RWPE2 (cell line): ENCODE measurements at regions not wholly inside any gene's neighbourhood (a gene's known extent, or its start where the extent isn't known, plus 50 kb on each side); places are given as distances from the start of the nearest gene placed in this dataset.

Source experiments
- ATAC-seq: fragments of 200-7000 bp; cut with Tn5 transposase; 3 replicates; pipeline ENCODE4 v1.9.1; 2021; ENCODE audit warnings: low read depth
- DNase-seq: peaks from one replicate; pipeline ENCODE4 v3.0.0-alpha.2; 2020; ENCODE audit warnings: low spot score
- H3K27ac ChIP-seq: fragments of 450-650 bp; 2 replicates; pipeline ENCODE4 v1.5.1; 2017; ENCODE audit warnings: mild to moderate bottlenecking; ENCODE audit not compliant: poor library complexity, severe bottlenecking
- H3K27me3 ChIP-seq: fragments of 250-450 bp; sonication (Bioruptor Pico); 2 replicates; pipeline ENCODE4 v1.5.1; 2021; ENCODE audit warnings: mild to moderate bottlenecking, moderate library complexity; ENCODE audit not compliant: insufficient read depth, poor library complexity, severe bottlenecking
- H3K36me3 ChIP-seq: fragments of 250-450 bp; sonication (Bioruptor Pico); 2 replicates; pipeline ENCODE4 v1.5.1; 2020; ENCODE audit warnings: low read depth, mild to moderate bottlenecking, moderate library complexity
- H3K4me1 ChIP-seq: fragments of 250-450 bp; sonication (Bioruptor Pico); 2 replicates; pipeline ENCODE4 v1.5.1; 2021; ENCODE audit warnings: mild to moderate bottlenecking, moderate library complexity; ENCODE audit not compliant: insufficient read depth, poor library complexity, severe bottlenecking
- H3K4me3 ChIP-seq: fragments of 250-450 bp; sonication (Bioruptor Pico); 2 replicates; pipeline ENCODE4 v1.5.1; 2021; ENCODE audit warnings: mild to moderate bottlenecking, moderate library complexity; ENCODE audit not compliant: severe bottlenecking
- H3K9me3 ChIP-seq: fragments of 250-450 bp; sonication (Bioruptor Pico); 2 replicates; pipeline ENCODE4 v1.5.1; 2021; ENCODE audit warnings: mild to moderate bottlenecking, moderate library complexity; ENCODE audit not compliant: severe bottlenecking
- TF ChIP-seq, protein P1 (sequence below): fragments of 450-650 bp; IDR thresholded peaks from one replicate; pipeline ENCODE4 v1.5.1; 2017; ENCODE audit warnings: mild to moderate bottlenecking, moderate library complexity; ENCODE audit not compliant: poor library complexity, severe bottlenecking

DNA sequence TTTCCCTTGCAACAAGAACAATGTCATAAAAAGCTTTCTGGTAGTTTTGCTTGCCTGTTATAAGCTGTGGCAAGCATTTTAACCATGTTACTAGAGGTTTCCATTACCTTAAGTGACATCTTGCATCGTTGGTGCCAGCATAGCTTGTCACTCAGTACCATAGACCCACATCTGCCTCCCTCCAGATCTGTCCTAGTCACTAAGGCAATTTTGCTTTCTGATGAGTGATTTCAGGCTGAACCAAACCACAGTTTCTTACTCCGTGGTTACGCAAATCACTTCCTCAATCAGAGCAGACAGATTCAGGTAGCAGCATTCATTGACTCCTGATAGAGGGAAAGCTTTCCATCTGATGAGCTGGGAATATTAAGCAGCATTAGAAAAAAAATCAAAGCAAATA lies 1057.5 kb upstream of the FAM98A start:
- ATAC-seq (no peak), DNase-seq (no peak)
- no peak overlapping the region for H3K27ac ChIP-seq
- no peaks in the 10 kb centered on the region for H3K36me3 ChIP-seq
- H3K4me3 ChIP-seq: no peak overlapping the region
- H3K9me3 ChIP-seq: no peaks in the 10 kb centered on the region
- H3K4me1 ChIP-seq: no peaks in the 10 kb centered on the region
- no peaks in the 10 kb centered on the region for H3K27me3 ChIP-seq
- TF ChIP-seq, protein P1, sequence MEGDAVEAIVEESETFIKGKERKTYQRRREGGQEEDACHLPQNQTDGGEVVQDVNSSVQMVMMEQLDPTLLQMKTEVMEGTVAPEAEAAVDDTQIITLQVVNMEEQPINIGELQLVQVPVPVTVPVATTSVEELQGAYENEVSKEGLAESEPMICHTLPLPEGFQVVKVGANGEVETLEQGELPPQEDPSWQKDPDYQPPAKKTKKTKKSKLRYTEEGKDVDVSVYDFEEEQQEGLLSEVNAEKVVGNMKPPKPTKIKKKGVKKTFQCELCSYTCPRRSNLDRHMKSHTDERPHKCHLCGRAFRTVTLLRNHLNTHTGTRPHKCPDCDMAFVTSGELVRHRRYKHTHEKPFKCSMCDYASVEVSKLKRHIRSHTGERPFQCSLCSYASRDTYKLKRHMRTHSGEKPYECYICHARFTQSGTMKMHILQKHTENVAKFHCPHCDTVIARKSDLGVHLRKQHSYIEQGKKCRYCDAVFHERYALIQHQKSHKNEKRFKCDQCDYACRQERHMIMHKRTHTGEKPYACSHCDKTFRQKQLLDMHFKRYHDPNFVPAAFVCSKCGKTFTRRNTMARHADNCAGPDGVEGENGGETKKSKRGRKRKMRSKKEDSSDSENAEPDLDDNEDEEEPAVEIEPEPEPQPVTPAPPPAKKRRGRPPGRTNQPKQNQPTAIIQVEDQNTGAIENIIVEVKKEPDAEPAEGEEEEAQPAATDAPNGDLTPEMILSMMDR: no peak

DNA sequence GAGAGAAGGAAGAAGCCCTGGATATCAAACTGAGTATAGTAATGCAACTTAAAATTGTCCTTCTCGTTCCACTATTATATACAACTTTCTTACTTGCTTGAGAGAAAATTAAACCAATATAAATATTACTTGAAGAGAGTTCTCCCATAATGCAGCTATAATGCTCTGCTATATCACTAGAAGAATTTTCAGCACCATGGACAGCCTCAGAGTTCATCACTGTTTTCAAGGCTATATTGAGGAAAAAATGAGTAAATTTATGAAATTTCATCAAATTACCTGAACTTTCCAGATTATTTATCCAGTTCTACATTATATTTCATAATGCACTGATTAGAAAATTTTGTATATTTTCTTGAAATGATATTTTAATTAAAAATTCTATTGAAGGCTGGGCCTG lies 1053.5 kb upstream of the FAM98A start:
- DNase-seq (no peak), ATAC-seq (no peak)
- Histone ChIP-seq H3K4me1 (no peaks in the 10 kb centered on the region), H3K9me3 (no peaks in the 10 kb centered on the region), H3K27me3 (no peaks in the 10 kb centered on the region), H3K27ac (no peak overlapping the region), H3K36me3 (no peaks in the 10 kb centered on the region), H3K4me3 (no peak overlapping the region)
- TF ChIP-seq, protein P1: no peak

DNA sequence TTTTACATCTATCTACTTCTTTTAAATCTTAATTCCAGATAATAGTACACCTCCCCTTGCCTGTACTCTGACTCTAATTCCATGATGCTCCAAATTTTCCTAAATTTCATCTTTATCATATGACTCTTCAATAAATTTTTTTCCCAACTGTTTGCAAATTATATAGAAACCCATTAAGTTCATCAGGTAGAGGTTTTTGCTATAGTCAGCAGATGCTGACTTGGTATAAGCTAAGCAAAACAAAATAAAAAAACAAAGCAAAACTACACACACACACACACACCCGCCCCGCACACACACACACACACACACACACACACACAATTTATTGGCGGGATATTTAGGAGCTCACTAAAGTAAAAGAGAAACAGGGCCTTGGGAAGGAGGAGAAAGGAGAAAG lies 1047.8 kb upstream of the FAM98A start:
- no peak for DNase-seq
- Histone ChIP-seq H3K27ac (no peak overlapping the region), H3K27me3 (no peaks in the 10 kb centered on the region), H3K36me3 (no peaks in the 10 kb centered on the region), H3K9me3 (no peaks in the 10 kb centered on the region), H3K4me1 (no peaks in the 10 kb centered on the region), H3K4me3 (no peak overlapping the region)
- ATAC-seq: no peak
- TF ChIP-seq, protein P1: no peak

DNA sequence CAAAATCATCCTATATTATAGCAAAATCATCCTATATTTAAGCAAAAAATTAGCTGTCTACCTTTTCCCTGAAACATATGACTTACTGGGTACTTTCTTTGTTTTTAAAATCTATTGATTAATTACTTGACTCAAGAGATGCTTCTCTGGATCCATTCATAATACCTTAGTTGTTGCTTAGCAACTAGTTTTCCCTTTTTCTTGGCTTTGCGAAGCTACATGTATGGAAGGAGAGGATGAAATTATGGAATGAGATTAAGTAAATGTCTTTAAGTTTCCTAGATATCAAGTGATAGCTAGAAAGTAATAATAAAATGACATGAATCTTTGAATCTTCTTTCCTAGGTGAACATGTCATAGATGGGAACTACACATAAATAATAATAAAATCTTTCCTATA lies 1033.2 kb upstream of the FAM98A start:
- Histone ChIP-seq H3K4me1 (no peaks in the 10 kb centered on the region), H3K36me3 (no peaks in the 10 kb centered on the region), H3K9me3 (no peaks in the 10 kb centered on the region), H3K27ac (no peak overlapping the region), H3K27me3 (no peaks in the 10 kb centered on the region), H3K4me3 (no peak overlapping the region)
- ATAC-seq: no peak
- no peak for DNase-seq
- TF ChIP-seq, protein P1: no peak

DNA sequence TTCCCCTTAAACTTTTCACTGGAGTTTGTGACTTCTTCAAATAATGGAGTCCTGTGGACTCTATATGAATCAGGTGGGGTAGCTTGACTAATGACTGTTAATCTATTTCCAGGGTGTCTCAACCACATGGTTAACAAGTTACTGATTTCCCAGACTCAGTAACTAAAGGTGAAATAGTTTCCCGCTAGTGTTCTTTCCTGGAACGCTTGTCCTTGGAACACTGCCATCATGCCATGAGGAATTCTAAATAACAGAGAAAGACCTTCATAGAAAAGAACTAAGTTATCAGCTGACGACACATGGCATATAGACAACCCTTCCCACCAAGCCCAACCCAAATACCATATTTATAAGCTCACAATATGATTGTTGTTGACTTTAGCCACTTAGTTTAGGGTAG lies 1027.9 kb upstream of the FAM98A start:
- no peak for DNase-seq
- Histone ChIP-seq H3K9me3 (no peaks in the 10 kb centered on the region), H3K36me3 (no peaks in the 10 kb centered on the region), H3K27me3 (no peaks in the 10 kb centered on the region), H3K4me3 (no peak overlapping the region), H3K27ac (no peak overlapping the region), H3K4me1 (no peaks in the 10 kb centered on the region)
- no peak for ATAC-seq
- TF ChIP-seq, protein P1: no peak
